Cardiac fibroblast (primary cell): ENCODE measurements at regions not wholly inside any gene's neighbourhood (a gene's known extent, or its start where the extent isn't known, plus 50 kb on each side); places are given as distances from the start of the nearest gene placed in this dataset.
"Not testable (repeated sequence)": the region's sequence is repeated elsewhere in the genome, so short reads cannot be mapped to it uniquely, and the experiment has no call there.

Source experiments
- DNase-seq, 2 donors: peaks; one replicate each; pipeline versions ENCODE4 v3.0.0 to v3.0.0-alpha.2; 2010; ENCODE audit warnings: low read depth in 2 of 2
- H3K4me3 ChIP-seq, 2 donors: replicated peaks in 1 of 2; 1 replicate in 1 of 2; 2 replicates in 1 of 2; pipeline ENCODE4 v1.5.1; 2011; ENCODE audit warnings: low read depth in 2 of 2, low read length in 2 of 2, mild to moderate bottlenecking in 2 of 2, moderate library complexity in 1 of 2
- CTCF ChIP-seq: IDR thresholded peaks from one replicate; pipeline ENCODE4 v1.5.1; 2011; ENCODE audit warnings: low read depth, mild to moderate bottlenecking, low read length, inconsistent platforms

DNA sequence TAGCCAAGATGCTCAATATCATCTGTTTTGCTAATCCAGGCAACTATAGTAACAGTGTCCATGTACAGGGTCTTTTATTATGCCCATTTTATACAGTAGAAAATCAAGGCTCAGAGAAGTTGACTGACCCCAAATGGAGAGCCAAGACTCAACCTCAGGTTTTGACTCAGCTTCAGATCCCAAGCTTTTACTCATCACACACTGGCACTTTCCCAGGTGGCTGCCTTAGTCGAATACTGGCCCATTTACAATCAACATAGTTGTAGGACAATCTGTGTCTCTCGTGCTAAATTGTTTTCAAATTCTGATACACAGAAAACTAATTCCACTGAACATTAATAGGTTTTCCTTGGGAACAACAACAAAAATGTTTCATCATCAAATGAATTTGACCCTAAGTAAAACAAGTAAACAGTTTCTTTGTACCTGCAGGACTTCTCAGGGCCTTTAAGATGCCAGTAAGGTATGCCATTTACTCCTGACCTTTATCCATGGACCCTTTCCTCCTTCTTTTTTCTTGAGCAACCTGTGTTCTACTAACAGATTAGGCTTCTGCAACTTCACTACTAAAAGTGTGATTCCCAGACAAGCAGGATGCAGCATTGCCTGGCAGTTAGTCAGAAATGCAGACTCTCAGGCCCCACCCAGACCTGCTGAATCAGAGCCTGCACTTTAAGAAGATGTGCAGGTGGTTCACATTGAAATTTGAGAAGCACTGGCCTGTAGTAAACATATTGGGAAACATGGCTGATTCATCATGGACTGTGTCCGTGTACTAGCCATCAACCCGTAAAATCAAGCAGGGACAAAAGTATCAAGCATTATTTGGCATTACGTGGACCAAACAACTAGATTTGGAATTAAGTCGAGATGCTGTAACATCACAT, 128.8 kb downstream of the RRAGC start:
- peak; percentile 29 to 49 for DNase-seq
- H3K4me3 ChIP-seq: no peak overlapping the region
- TF ChIP-seq CTCF: no peak

DNA sequence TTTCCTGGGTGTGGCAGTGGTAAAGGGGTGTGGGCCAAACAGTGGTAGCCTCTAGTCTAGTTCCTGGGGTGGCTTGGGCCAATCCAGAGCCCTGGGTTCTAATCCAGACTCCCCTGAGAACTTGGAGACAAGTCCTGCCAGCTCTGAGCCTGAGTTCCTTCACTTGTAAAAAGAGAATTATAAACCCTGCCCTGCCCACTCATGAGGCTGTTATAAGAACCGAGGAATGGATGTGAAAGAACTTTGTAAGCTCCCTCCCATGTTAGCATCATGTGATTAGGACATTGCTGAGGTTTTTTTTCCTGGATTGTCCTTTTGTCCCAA, 131.0 kb downstream of the RRAGC start:
- TF ChIP-seq CTCF: no peak
- DNase-seq: no peak
- no peak overlapping the region for H3K4me3 ChIP-seq

- H3K4me3 ChIP-seq: no peak overlapping the region
- peak; percentile 78 to 97 for DNase-seq
- no peak for TF ChIP-seq CTCF
These were observed 131.6 kb downstream of the RRAGC start for GRCh38 chr1:38727684-38728584.

DNA sequence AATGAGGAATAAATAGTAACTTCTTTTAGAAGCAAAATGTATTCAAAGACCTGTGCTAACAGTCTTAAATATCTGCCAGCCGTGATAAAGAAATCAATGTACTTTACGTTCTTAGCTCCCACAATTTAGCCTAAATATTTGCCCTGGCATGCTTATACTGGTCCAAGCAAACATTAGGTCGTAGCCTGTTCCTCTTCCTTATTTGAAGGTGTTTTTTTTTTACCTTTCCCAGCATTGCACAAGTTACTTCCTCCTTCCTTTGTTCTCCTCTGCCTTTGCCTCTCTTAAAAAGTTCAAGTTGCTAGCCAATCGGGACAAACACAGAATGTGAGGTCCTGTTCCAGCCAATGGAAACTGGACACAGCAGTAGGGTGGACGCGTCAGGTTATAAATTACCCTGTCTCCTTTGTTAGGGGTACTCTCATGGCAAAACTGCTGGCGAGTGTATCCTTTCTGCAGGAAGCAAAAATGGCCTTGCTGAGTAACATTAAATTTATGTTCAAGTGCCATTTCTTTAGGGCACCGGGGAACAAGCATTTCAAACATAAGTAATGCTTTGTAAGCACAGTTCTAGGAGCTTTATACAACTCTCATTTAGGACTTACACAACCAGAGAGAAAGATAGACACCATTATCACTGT, 134.1 kb downstream of the RRAGC start:
- DNase-seq, H3K4me3 ChIP-seq: not testable (repeated sequence)

- H3K4me3 ChIP-seq: no peak overlapping the region
- DNase-seq: no peak
- TF ChIP-seq CTCF: no peak
These were observed 135.1 kb downstream of the RRAGC start for GRCh38 chr1:38724160-38725131.

GRCh38 chr1:38721816-38722215, 137.8 kb downstream of the RRAGC start:
- no peak for DNase-seq
- TF ChIP-seq CTCF: no peak
- no peak overlapping the region for H3K4me3 ChIP-seq
